ENCODE measurements at regions not wholly inside any gene's neighbourhood (a gene's known extent, or its start where the extent isn't known, plus 50 kb on each side); places are given as distances from the start of the nearest gene placed in this dataset.

DNA sequence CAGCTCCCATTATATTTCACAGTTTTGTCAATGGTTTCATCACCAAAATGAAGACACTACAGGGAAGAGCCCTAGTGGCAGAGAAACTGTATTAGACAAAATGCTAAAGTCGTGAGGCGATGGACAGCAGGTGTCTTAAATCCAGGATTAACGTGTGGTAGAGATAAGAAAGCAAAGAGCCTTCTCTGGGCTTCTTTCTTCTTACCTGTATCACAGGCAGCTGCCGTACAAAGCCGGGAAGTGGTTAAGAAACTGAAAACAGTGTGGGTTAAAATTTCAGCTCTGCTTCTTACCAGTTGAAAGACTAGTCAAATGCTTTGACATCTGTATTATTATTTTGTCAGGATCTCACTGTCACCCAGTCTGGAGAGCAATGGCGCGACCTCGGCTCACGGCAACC is 98.2 kb upstream of the NUDT7 start:
- DNase-seq (no peak), ATAC-seq (ENCODE audit: poor library complexity) (no peak)
- intact Hi-C loops (cut with DNase I), result no loop called here

DNA sequence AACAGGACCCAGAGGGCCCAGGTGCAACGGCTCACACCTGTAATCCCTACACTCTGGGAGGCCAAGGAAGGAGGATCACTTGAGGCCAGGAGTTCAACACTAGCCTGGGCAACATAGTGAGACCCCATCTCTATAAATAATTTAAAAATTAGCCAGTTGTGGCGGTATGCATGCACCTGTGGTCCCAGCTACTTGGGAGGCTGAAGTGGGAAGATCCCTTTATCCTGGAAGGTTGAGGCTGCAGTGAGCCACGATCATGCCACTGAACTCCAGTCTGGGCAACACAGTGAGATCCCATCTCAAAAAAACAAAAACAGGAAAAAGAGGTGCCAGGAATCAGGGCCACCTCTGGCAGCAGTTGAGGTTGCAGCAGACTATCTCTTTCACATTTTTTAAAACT is 85.7 kb upstream of the NUDT7 start:
- DNase-seq (no peak), ATAC-seq (ENCODE audit: poor library complexity) (no peak)
- intact Hi-C loops (cut with DNase I), result no loop called here

DNA sequence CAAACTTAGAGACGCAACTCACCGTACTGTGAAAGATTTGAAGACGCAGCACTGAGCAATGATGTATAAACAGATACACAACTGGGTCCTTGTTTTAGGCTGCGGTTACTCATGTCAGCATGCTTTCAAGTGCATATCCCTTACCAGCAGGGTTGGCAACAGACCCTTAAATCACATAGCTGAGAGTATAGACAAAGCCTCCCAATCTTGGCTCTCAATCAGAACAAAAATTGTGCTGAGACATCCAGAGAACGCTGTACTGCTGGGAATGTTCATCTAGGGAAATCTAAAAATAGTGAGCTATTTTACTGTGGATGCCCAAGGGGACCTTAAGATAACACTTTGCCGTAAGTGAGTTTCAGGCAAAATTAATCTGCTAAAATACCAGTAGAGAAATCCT is 84.4 kb upstream of the NUDT7 start:
- no peak for ATAC-seq (ENCODE audit: poor library complexity)
- no peak for DNase-seq
- intact Hi-C loops (cut with DNase I), result no loop called here

DNA sequence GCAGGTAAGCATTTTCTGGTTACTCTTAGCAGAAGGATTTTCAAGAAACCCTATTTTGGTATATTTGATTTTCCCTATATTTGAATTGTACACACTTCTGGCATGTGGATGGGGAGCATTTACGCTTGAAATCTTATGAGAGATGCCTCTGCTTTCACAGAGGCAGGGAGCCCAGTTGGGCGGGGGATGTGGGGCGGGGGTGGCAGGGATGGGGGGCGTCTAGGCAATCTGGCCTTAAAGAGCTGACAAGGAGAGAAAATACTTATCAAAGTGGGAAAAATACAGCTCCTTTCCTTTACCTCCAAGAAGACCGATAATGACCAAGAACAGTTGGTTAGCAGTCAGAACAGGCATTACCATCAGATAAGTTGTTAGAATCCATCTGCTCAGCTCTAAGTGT is 79.1 kb upstream of the NUDT7 start:
- no peak for ATAC-seq (ENCODE audit: poor library complexity)
- intact Hi-C loops (cut with DNase I), result no loop called here
- no peak for DNase-seq

DNA sequence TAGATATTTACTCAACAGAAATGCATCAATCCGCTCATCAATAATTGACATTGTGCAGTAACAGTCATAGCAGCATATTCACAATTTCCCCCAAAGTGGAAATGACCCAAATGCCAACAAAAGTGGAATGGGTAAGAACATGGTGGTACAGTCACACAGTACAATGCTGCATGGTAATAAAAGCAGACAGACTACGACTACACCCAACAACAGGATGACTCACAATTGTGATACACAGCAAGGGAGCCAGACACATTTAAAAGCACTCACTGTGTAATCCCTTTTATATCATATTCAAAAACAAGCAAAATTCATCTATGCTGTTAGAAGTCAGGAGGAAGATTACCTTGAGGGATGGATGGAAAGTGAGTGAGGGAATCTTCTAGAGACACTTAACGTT is 76.5 kb upstream of the NUDT7 start:
- ATAC-seq (ENCODE audit: poor library complexity) (no peak), DNase-seq (no peak)
- intact Hi-C loops (cut with DNase I), result no loop called here

DNA sequence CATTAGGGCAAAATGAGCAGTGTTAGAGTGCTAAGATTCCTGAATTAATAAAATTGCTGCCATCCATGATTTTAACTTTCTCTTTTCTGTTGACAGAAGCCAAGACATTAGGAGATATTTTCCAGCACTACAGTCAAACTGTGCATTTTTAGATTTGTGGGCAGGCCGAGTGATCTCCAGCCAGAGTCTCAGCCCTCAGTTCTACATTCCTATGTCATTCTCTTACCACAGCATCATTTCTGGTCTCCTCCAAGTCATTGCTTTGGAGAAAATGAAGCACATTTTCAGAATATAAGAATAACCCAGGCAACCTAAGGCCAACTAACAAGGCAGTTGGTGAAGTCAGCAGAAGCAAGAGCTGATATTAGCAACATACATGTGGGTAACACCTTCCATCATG is 74.6 kb upstream of the NUDT7 start:
- no peak for ATAC-seq (ENCODE audit: poor library complexity)
- no peak for DNase-seq
- intact Hi-C loops (cut with DNase I), result no loop called here

DNA sequence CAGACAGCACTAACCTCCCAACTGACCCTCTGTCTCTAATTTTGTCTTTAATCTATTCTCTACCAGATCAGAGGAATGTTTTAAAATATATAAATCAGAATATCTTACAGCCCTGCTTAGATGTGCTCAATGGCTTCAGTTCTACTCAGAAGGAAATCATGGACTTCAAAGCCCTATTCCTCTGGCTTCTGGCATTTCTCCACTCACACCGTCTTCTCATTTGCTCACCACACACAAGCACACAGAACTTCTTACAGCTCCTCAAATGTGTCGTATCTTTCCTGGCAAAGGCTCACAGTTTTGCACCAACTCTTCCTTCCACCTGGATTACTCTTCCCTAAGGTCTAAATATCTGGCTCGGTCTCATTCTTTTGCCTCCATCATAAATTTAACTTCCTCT is 71.6 kb upstream of the NUDT7 start:
- intact Hi-C loops (cut with DNase I), result loop anchor here (10.0 kb wide), 1 partner anchor 416 kb away; no protein-coding TSS in a partner anchor
- no peak for DNase-seq
- no peak for ATAC-seq (ENCODE audit: poor library complexity)

DNA sequence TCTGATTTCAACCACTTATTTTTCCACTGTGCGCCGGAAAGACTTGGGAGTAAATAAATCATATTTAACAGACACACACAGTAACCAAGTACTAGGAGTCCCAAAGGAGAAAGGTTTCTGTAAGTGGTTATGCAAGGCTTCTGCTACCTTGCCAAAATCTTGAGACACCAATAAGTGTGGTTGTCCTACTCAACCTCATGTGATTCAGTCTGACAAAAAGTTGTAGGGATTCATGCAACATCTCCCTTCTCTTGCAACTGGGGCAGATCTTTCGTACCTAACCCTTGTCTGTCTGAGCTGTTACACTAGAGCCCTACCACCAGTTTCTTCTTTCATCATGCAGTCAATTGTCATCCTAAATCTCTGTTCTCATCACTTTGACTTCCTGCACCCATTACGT is 69.9 kb upstream of the NUDT7 start:
- intact Hi-C loops (cut with DNase I), result loop anchor here (10.0 kb wide), 1 partner anchor 418 kb away; no protein-coding TSS in a partner anchor
- DNase-seq, result no peak
- no peak for ATAC-seq (ENCODE audit: poor library complexity)

DNA sequence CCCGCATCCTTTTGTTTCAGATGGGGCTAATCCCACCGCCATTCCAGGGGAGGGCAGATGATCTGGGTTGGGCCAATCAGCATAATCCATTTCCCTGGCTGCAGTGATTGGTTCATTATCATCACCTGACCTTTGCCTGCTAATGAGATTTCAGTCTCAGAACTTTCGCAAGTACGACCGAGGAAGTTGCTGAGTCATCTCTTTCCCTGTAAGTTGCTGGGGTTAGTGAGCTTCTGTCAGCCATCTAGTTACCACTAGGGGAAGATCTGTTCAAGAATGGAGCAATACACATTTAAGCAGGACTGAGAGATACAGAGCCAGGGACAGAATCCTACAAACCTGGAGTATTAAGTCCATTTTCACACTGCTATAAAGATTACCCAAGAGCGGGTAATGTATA is 65.3 kb upstream of the NUDT7 start:
- intact Hi-C loops (cut with DNase I), result loop anchor here (10.0 kb wide), 1 partner anchor 422 kb away; no protein-coding TSS in a partner anchor
- ATAC-seq (ENCODE audit: poor library complexity) (no peak), DNase-seq (no peak)

DNA sequence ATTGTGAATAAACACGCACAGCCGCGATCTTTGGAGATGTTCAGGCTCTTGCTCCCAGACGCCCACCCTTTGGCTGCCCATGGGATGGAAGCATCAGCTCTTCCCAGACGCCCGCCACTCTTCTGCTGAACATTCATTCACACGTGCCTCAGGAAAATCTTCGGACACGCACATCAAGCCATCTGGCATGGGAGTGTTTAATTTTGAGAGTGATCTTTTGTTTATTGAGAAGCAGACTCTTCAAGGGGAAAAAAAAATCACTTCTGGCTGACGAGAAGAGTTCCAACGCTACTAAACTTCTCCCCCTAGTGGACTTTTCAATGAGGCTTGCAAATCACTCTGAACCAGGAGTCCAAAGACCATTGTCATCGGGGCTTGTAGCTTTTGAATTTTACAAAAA is 62.0 kb upstream of the NUDT7 start:
- intact Hi-C loops (cut with DNase I), result no loop called here
- DNase-seq (no peak), ATAC-seq (ENCODE audit: poor library complexity) (no peak)

DNA sequence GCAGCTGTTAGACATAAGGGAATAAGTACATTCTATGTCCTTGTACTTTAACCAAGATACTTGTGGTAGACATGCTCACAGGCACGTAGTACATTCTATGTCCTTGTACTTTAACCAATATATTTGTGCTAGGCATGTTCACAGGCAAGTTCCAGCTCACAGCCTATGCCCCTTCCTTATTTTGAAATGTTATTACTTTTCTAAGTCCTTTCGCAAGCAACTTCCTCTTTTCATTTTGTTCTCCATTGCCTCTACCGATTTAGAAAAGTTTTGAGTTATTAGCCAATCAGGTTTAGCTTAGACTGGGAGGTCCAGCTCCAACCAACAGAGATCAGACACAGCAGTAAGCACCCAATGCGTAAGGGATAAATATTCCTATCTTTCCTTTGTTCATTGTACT is 60.1 kb upstream of the NUDT7 start:
- intact Hi-C loops (cut with DNase I), result no loop called here

DNA sequence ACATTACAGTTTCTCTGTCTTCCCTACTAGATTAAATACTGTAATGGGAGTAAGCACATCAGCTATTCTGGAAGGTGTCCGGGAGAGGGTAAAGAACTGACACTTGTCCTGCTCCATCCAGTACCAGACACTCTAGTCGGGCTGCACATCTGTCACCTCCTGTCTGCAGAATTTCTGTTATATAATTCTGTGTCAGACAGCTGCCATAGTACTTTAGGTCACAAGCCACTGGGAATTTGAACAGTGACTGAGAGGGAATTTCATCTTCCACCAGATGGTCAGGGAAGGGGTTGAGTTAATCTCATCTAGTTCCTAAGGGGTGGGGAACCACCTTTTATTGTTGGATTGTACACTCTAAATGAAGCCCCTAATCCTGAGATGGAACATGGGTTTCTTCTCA is 58.6 kb upstream of the NUDT7 start:
- ATAC-seq (ENCODE audit: poor library complexity) (no peak), DNase-seq (no peak)
- intact Hi-C loops (cut with DNase I), result no loop called here

More for the DNA sequence above, 60.1 kb upstream of the NUDT7 start:
- DNase-seq (no peak), ATAC-seq (ENCODE audit: poor library complexity) (no peak)

DNA sequence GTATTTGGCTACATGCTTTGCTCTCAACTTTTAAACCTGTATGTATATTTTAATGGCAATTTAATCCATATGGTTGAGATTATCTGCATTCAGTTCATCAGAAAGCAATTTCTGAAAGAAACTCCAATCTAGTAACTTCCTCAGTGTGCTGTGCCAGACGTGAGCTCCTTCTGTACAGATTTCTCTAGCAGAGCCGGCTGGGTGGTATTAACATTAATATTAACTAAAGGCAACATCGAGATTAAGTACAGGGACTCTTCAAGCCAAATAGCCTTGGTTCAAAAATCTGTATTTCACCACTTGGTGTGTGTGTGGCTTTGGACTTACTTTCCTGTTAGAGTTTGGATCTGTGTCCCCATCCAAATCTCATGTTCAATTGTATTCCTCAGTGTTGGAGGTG is 55.5 kb upstream of the NUDT7 start:
- intact Hi-C loops (cut with DNase I), result no loop called here
- ATAC-seq (ENCODE audit: poor library complexity), result no peak
- no peak for DNase-seq

DNA sequence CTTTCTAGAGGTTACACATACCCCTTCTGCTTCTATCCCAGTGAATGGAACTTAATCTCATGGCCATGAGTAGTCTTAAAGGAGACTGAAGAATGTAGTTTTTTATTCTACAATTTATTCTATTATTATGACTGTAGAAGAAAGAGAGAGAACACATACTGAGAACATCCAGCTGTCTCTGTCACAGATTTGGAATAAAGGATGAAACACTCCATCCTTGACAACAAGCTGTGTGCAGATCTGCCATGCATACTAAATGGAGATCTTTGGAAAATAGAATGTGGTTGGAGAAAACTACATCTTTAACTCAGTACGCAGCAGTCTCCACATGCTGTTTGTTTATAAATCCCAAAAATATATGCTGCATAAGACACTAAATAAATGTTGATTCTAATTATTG is 54.1 kb upstream of the NUDT7 start:
- ATAC-seq (ENCODE audit: poor library complexity), result no peak
- DNase-seq, result no peak
- intact Hi-C loops (cut with DNase I), result no loop called here

DNA sequence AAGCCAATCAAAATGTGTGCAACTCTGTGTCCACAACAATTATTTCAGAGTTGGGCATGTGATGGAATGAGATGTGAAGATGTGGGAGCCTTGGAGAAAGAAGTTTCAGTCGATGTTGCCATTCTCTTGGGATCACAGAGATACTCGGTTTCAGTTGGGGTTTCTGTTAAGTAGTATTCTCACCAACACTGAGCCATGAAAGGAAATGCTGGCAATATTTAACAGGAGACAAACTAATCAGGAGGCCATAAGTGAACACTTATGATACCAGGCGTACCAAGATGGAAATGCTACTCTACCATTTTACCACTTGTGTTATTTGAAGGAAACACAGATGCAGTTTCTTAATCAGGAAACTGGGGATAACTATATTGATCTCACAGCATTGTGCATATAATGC is 53.3 kb upstream of the NUDT7 start:
- intact Hi-C loops (cut with DNase I), result no loop called here
- DNase-seq (no peak), ATAC-seq (ENCODE audit: poor library complexity) (no peak)
